C4-2B (cell line): ENCODE measurements at regions not wholly inside any gene's neighbourhood (a gene's known extent, or its start where the extent isn't known, plus 50 kb on each side); places are given as distances from the start of the nearest gene placed in this dataset.

Experiments
- H3K27ac ChIP-seq: fragments of 450-650 bp; 2 replicates; pipeline ENCODE4 v1.5.1; 2017
- CTCF ChIP-seq: fragments of 450-650 bp; conservative IDR thresholded peaks from 2 replicates; pipeline ENCODE4 v1.5.1; 2017; ENCODE audit warnings: mild to moderate bottlenecking
- ZFX ChIP-seq: fragments of 450-650 bp; IDR thresholded peaks from 2 replicates; pipeline ENCODE4 v1.6.1; 2017

GRCh38 chr15:70197318-70197944 lies 99.7 kb upstream of the TLE3 start:
- TF ChIP-seq CTCF, result no peak
- TF ChIP-seq ZFX, result no peak
- H3K27ac ChIP-seq, result peak overlapping the region; percentile 57

- TF ChIP-seq ZFX, result no peak
- TF ChIP-seq CTCF, result no peak
- H3K27ac ChIP-seq, result peak overlapping the region; percentile 57
These were observed 98.9 kb upstream of the TLE3 start for GRCh38 chr15:70196372-70197316.

GRCh38 chr15:70195587-70196305 lies 98.0 kb upstream of the TLE3 start:
- H3K27ac ChIP-seq, result peak overlapping the region; percentile 57
- no peak for TF ChIP-seq ZFX
- no peak for TF ChIP-seq CTCF

GRCh38 chr15:70195171-70195570 lies 97.5 kb upstream of the TLE3 start:
- TF ChIP-seq CTCF (no peak), ZFX (no peak)
- H3K27ac ChIP-seq, result peak overlapping the region; percentile 57

- TF ChIP-seq ZFX (no peak), CTCF (no peak)
- no peak overlapping the region; the same call in 1 of the 2 replicates for H3K27ac ChIP-seq
These were observed 96.5 kb upstream of the TLE3 start for GRCh38 chr15:70194266-70194665.

- TF ChIP-seq CTCF (no peak), ZFX (no peak)
- no peak overlapping the region for H3K27ac ChIP-seq
These were observed 96.0 kb upstream of the TLE3 start for GRCh38 chr15:70193734-70194133.

GRCh38 chr15:70192490-70192889 lies 94.8 kb upstream of the TLE3 start:
- H3K27ac ChIP-seq, result no peak overlapping the region
- TF ChIP-seq CTCF, result no peak
- no peak for TF ChIP-seq ZFX
